WTC11 (cell line): ENCODE measurements at regions not wholly inside any gene's neighbourhood (a gene's known extent, or its start where the extent isn't known, plus 50 kb on each side); places are given as distances from the start of the nearest gene placed in this dataset.

Experiments used
- CTCF ChIP-seq: fragments of 200-600 bp; IDR thresholded peaks from 2 replicates; pipeline ENCODE4 v1.8.0; 2022; ENCODE audit warnings: antibody characterized with exemption
- NFYB ChIP-seq: sonication (generic); formaldehyde crosslinking; conservative IDR thresholded peaks from 2 replicates; pipeline ENCODE4 v1.8.0; 2022; ENCODE audit warnings: low read depth, missing genetic modification reagents
- NR1H2 ChIP-seq: sonication (generic); formaldehyde crosslinking; IDR thresholded peaks from 2 replicates; pipeline ENCODE4 v1.9.0; 2021; ENCODE audit warnings: mild to moderate bottlenecking, moderate library complexity, missing genetic modification reagents
- ZNF138 ChIP-seq: sonication (generic); formaldehyde crosslinking; conservative IDR thresholded peaks from 2 replicates; pipeline ENCODE4 v1.8.1; 2022; ENCODE audit warnings: mild to moderate bottlenecking, moderate library complexity, missing genetic modification reagents
- ZNF232 ChIP-seq: sonication (generic); formaldehyde crosslinking; IDR thresholded peaks from 2 replicates; pipeline ENCODE4 v1.8.0; 2022; ENCODE audit warnings: mild to moderate bottlenecking, missing genetic modification reagents

- TF ChIP-seq NFYB (CRISPR knock-in tag) (no peak), NR1H2 (no peak), CTCF (no peak), ZNF232 (CRISPR knock-in tag) (no peak), ZNF138 (CRISPR knock-in tag) (no peak)
Measured at GRCh38 chr16:61210076-61210475, 826.2 kb downstream of the CDH8 start.
